ENCODE measurements at regions not wholly inside any gene's neighbourhood (a gene's known extent, or its start where the extent isn't known, plus 50 kb on each side); places are given as distances from the start of the nearest gene placed in this dataset.

GRCh38 chr6:114735025-114735735, 392.4 kb upstream of the HS3ST5 start:
- H3K18ac ChIP-seq (ENCODE audit: low read length): no peak overlapping the region

GRCh38 chr6:114733596-114733995, 390.8 kb upstream of the HS3ST5 start:
- Histone ChIP-seq H3K79me2 (ENCODE audit: control insufficient read depth, insufficient read depth, low read length, poor library complexity) (no peaks in the 10 kb centered on the region), H3K23ac (ENCODE audit: low read length) (no peak overlapping the region), H2AK5ac (ENCODE audit: low read length) (no peak overlapping the region), H3K9me3 (ENCODE audit: insufficient read depth, low read depth, low read length) (no peaks in the 10 kb centered on the region), H3K36me3 (ENCODE audit: control insufficient read depth in 1 of 2, insufficient read depth in 2 of 2, low read length in 2 of 2) (no peaks in the 10 kb centered on the region), H3K4me2 (ENCODE audit: low read length) (no peak overlapping the region), H2BK5ac (ENCODE audit: low read depth, low read length, poor library complexity) (no peak overlapping the region), H4K8ac (ENCODE audit: low read depth, low read length) (no peak overlapping the region), H2BK12ac (ENCODE audit: low read length) (no peak overlapping the region), H3K18ac (ENCODE audit: low read length) (no peak overlapping the region), H2AFZ (ENCODE audit: insufficient read depth, low read length, poor library complexity) (no peak overlapping the region), H3K4ac (ENCODE audit: low read depth, low read length) (no peak overlapping the region), H3K27me3 (ENCODE audit: insufficient read depth, low read length) (no peaks in the 10 kb centered on the region), H2BK120ac (ENCODE audit: insufficient read depth, low read length, poor library complexity) (no peak overlapping the region), H3K4me1 (ENCODE audit: control insufficient read depth in 1 of 2, insufficient read depth in 2 of 2, low read length in 2 of 2) (no peaks in the 10 kb centered on the region), H3K27ac (ENCODE audit: low read depth, low read length) (no peak overlapping the region), H3K14ac (ENCODE audit: low read length) (no peak overlapping the region), H4K91ac (ENCODE audit: low read depth, low read length) (no peak overlapping the region), H3K79me1 (ENCODE audit: low read length) (peaks cover 2% of the 10 kb centered on the region), H4K12ac (ENCODE audit: low read depth, low read length) (no peak overlapping the region), H3K9ac (ENCODE audit: low read length) (no peak overlapping the region), H3K4me3 (ENCODE audit: low read depth, low read length) (no peak overlapping the region)
- no CpG with 5 or more reads among the region's 1 CpG for WGBS (ENCODE audit: extremely low coverage, insufficient coverage, insufficient read length)
- DNase-seq: peak in 1 of 2 donors; percentile 41

More at GRCh38 chr6:114735025-114735735, 392.4 kb upstream of the HS3ST5 start:
- Histone ChIP-seq H3K14ac (ENCODE audit: low read length) (no peak overlapping the region), H3K79me1 (ENCODE audit: low read length) (peaks cover 2% of the 10 kb centered on the region), H3K4me2 (ENCODE audit: low read length) (no peak overlapping the region), H3K9me3 (ENCODE audit: insufficient read depth, low read depth, low read length) (no peaks in the 10 kb centered on the region), H2BK120ac (ENCODE audit: insufficient read depth, low read length, poor library complexity) (no peak overlapping the region), H3K36me3 (ENCODE audit: control insufficient read depth in 1 of 2, insufficient read depth in 2 of 2, low read length in 2 of 2) (no peaks in the 10 kb centered on the region), H3K4ac (ENCODE audit: low read depth, low read length) (no peak overlapping the region), H4K12ac (ENCODE audit: low read depth, low read length) (no peak overlapping the region), H4K91ac (ENCODE audit: low read depth, low read length) (no peak overlapping the region), H3K79me2 (ENCODE audit: control insufficient read depth, insufficient read depth, low read length, poor library complexity) (no peaks in the 10 kb centered on the region), H3K27me3 (ENCODE audit: insufficient read depth, low read length) (no peaks in the 10 kb centered on the region), H2AK5ac (ENCODE audit: low read length) (no peak overlapping the region), H2AFZ (ENCODE audit: insufficient read depth, low read length, poor library complexity) (no peak overlapping the region), H3K27ac (ENCODE audit: low read depth, low read length) (peak overlapping the region; percentile 29), H2BK12ac (ENCODE audit: low read length) (no peak overlapping the region), H3K23ac (ENCODE audit: low read length) (no peak overlapping the region), H3K9ac (ENCODE audit: low read length) (no peak overlapping the region), H2BK5ac (ENCODE audit: low read depth, low read length, poor library complexity) (no peak overlapping the region), H3K4me1 (ENCODE audit: control insufficient read depth in 1 of 2, insufficient read depth in 2 of 2, low read length in 2 of 2) (no peaks in the 10 kb centered on the region), H3K4me3 (ENCODE audit: low read depth, low read length) (no peak overlapping the region), H4K8ac (ENCODE audit: low read depth, low read length) (no peak overlapping the region)
- DNase-seq: no peak
- no CpG with 5 or more reads among the region's 5 CpGs for WGBS (ENCODE audit: extremely low coverage, insufficient coverage, insufficient read length)

- H2BK120ac ChIP-seq (ENCODE audit: insufficient read depth, low read length, poor library complexity): peak overlapping the region; percentile 46
- H2BK5ac ChIP-seq (ENCODE audit: low read depth, low read length, poor library complexity): no peak overlapping the region
- H3K9me3 ChIP-seq (ENCODE audit: insufficient read depth, low read depth, low read length): no peaks in the 10 kb centered on the region
- H2AK5ac ChIP-seq (ENCODE audit: low read length): no peak overlapping the region
- no peak overlapping the region for H3K23ac ChIP-seq (ENCODE audit: low read length)
- DNase-seq: no peak
- no peak overlapping the region for H3K18ac ChIP-seq (ENCODE audit: low read length)
- H3K79me2 ChIP-seq (ENCODE audit: control insufficient read depth, insufficient read depth, low read length, poor library complexity): no peaks in the 10 kb centered on the region
- H3K9ac ChIP-seq (ENCODE audit: low read length): no peak overlapping the region
- no peaks in the 10 kb centered on the region for H3K79me1 ChIP-seq (ENCODE audit: low read length)
- no CpG with 5 or more reads among the region's 2 CpGs for WGBS (ENCODE audit: extremely low coverage, insufficient coverage, insufficient read length)
- no peak overlapping the region for H4K8ac ChIP-seq (ENCODE audit: low read depth, low read length)
- H3K36me3 ChIP-seq (ENCODE audit: control insufficient read depth in 1 of 2, insufficient read depth in 2 of 2, low read length in 2 of 2): no peaks in the 10 kb centered on the region
- no peak overlapping the region for H3K4me2 ChIP-seq (ENCODE audit: low read length)
- no peaks in the 10 kb centered on the region for H3K27me3 ChIP-seq (ENCODE audit: insufficient read depth, low read length)
- H3K27ac ChIP-seq (ENCODE audit: low read depth, low read length): no peak overlapping the region
- H3K4me1 ChIP-seq (ENCODE audit: control insufficient read depth in 1 of 2, insufficient read depth in 2 of 2, low read length in 2 of 2): peaks cover 0 to 8% of the 10 kb centered on the region in 2 experiments
- no peak overlapping the region for H4K12ac ChIP-seq (ENCODE audit: low read depth, low read length)
- no peak overlapping the region for H3K4me3 ChIP-seq (ENCODE audit: low read depth, low read length)
- H3K4ac ChIP-seq (ENCODE audit: low read depth, low read length): no peak overlapping the region
- H3K14ac ChIP-seq (ENCODE audit: low read length): no peak overlapping the region
- no peak overlapping the region for H2AFZ ChIP-seq (ENCODE audit: insufficient read depth, low read length, poor library complexity)
- H4K91ac ChIP-seq (ENCODE audit: low read depth, low read length): peak overlapping the region; percentile 83
- H2BK12ac ChIP-seq (ENCODE audit: low read length): no peak overlapping the region
Measured at GRCh38 chr6:114718716-114719270, 376.0 kb upstream of the HS3ST5 start.

GRCh38 chr6:114718186-114718585, 375.4 kb upstream of the HS3ST5 start:
- Histone ChIP-seq H3K4me1 (ENCODE audit: control insufficient read depth in 1 of 2, insufficient read depth in 2 of 2, low read length in 2 of 2) (peaks cover 0 to 8% of the 10 kb centered on the region in 2 experiments), H4K91ac (ENCODE audit: low read depth, low read length) (no peak overlapping the region), H3K9me3 (ENCODE audit: insufficient read depth, low read depth, low read length) (no peaks in the 10 kb centered on the region), H3K14ac (ENCODE audit: low read length) (no peak overlapping the region), H3K27ac (ENCODE audit: low read depth, low read length) (peak overlapping the region; percentile 39), H2AK5ac (ENCODE audit: low read length) (no peak overlapping the region), H3K79me2 (ENCODE audit: control insufficient read depth, insufficient read depth, low read length, poor library complexity) (no peaks in the 10 kb centered on the region), H2BK12ac (ENCODE audit: low read length) (no peak overlapping the region), H3K27me3 (ENCODE audit: insufficient read depth, low read length) (no peaks in the 10 kb centered on the region), H3K36me3 (ENCODE audit: control insufficient read depth in 1 of 2, insufficient read depth in 2 of 2, low read length in 2 of 2) (no peaks in the 10 kb centered on the region), H2AFZ (ENCODE audit: insufficient read depth, low read length, poor library complexity) (no peak overlapping the region), H3K18ac (ENCODE audit: low read length) (no peak overlapping the region), H3K9ac (ENCODE audit: low read length) (no peak overlapping the region), H2BK120ac (ENCODE audit: insufficient read depth, low read length, poor library complexity) (no peak overlapping the region), H4K12ac (ENCODE audit: low read depth, low read length) (no peak overlapping the region), H4K8ac (ENCODE audit: low read depth, low read length) (no peak overlapping the region), H3K23ac (ENCODE audit: low read length) (no peak overlapping the region), H2BK5ac (ENCODE audit: low read depth, low read length, poor library complexity) (no peak overlapping the region), H3K4me3 (ENCODE audit: low read depth, low read length) (no peak overlapping the region), H3K4me2 (ENCODE audit: low read length) (no peak overlapping the region), H3K79me1 (ENCODE audit: low read length) (peaks cover 1% of the 10 kb centered on the region), H3K4ac (ENCODE audit: low read depth, low read length) (no peak overlapping the region)
- peak; percentile 1 to 60 for DNase-seq
- no CpG with 5 or more reads among the region's 3 CpGs for WGBS (ENCODE audit: extremely low coverage, insufficient coverage, insufficient read length)
